ENCODE measurements at regions not wholly inside any gene's neighbourhood (a gene's known extent, or its start where the extent isn't known, plus 50 kb on each side); places are given as distances from the start of the nearest gene placed in this dataset.
A peak's percentile ranks its signal among the peaks of the same experiment; 100 is the strongest.

GRCh38 chr2:150232321-150232720 lies 255.1 kb downstream of the RND3 start:
- CTCF ChIA-PET = no interaction called here
- POLR2A ChIA-PET (ENCODE audit: unreplicated experiment) = interaction anchor here (1.0 kb wide), 1 partner anchor 45 kb away, joined by 3 read pairs; no protein-coding TSS in a partner anchor
- TF ChIP-seq CTCF (conservative IDR thresholded peaks at IDR 0.05; ENCODE audit: low read depth, low read length) (no peak), EZH2phosphoT487 (IDR thresholded peaks at IDR 0.05; ENCODE audit: borderline replicate concordance, low read length) (no peak), EZH2 (IDR thresholded peaks at IDR 0.05; ENCODE audit: low read length, unreplicated experiment) (no peak)

GRCh38 chr2:150230616-150231015 lies 256.9 kb downstream of the RND3 start:
- ATAC-seq (no peak), DNase-seq (peak; percentile 64)
- TF ChIP-seq EZH2 (IDR thresholded peaks at IDR 0.05; ENCODE audit: low read length, unreplicated experiment) (no peak), EZH2phosphoT487 (IDR thresholded peaks at IDR 0.05; ENCODE audit: borderline replicate concordance, low read length) (no peak), CTCF (conservative IDR thresholded peaks at IDR 0.05; ENCODE audit: low read depth, low read length) (no peak)
- Histone ChIP-seq H3K27ac (ENCODE audit: low read length) (peak overlapping the region; percentile 43; the same call in 1 of the 2 replicates), H3K9me3 (ENCODE audit: low read length) (no peaks in the 10 kb centered on the region), H3K27me3 (ENCODE audit: low read length) (no peaks in the 10 kb centered on the region), H3K9me2 (replicated peaks; ENCODE audit: low read length) (no peaks in the 10 kb centered on the region), H3F3A (ENCODE audit: low read length, unreplicated experiment) (no peaks in the 10 kb centered on the region), H2AFZ (ENCODE audit: low read length) (no peak overlapping the region), H3K4me2 (ENCODE audit: low read length) (peak overlapping the region; percentile 62), H3K4me3 (ENCODE audit: low read length) (no peak overlapping the region), H4K20me1 (ENCODE audit: low read length) (no peaks in the 10 kb centered on the region), H3K9ac (ENCODE audit: low read length) (no peak overlapping the region), H3K4me1 (ENCODE audit: insufficient read depth, low read length) (peaks cover 45% of the 10 kb centered on the region), H3K79me2 (ENCODE audit: low read length) (no peaks in the 10 kb centered on the region), H3K36me3 (ENCODE audit: low read depth, low read length) (no peaks in the 10 kb centered on the region)
- ChIA-PET CTCF (no interaction called here), POLR2A (ENCODE audit: unreplicated experiment) (no interaction called here)
- intact Hi-C loops (cut with micrococcal nuclease) = no loop called here
- BruUV-seq (replicated peaks) = no TSS peak

More at GRCh38 chr2:150232321-150232720, 255.1 kb downstream of the RND3 start:
- no peaks in the 10 kb centered on the region for H3F3A ChIP-seq (ENCODE audit: low read length, unreplicated experiment)
- no peaks in the 10 kb centered on the region for H3K9me3 ChIP-seq (ENCODE audit: low read length)
- no peak overlapping the region for H3K9ac ChIP-seq (ENCODE audit: low read length)
- H3K9me2 ChIP-seq (replicated peaks; ENCODE audit: low read length) = no peaks in the 10 kb centered on the region
- H3K27me3 ChIP-seq (ENCODE audit: low read length) = no peaks in the 10 kb centered on the region
- ATAC-seq (no peak), DNase-seq (no peak)
- intact Hi-C loops (cut with micrococcal nuclease) = no loop called here
- no peak overlapping the region for H2AFZ ChIP-seq (ENCODE audit: low read length)
- no peak overlapping the region for H3K27ac ChIP-seq (ENCODE audit: low read length)
- H3K36me3 ChIP-seq (ENCODE audit: low read depth, low read length) = no peaks in the 10 kb centered on the region
- H3K4me2 ChIP-seq (ENCODE audit: low read length) = no peak overlapping the region
- peaks cover 47% of the 10 kb centered on the region for H3K4me1 ChIP-seq (ENCODE audit: insufficient read depth, low read length)
- no peaks in the 10 kb centered on the region for H3K79me2 ChIP-seq (ENCODE audit: low read length)
- no peaks in the 10 kb centered on the region for H4K20me1 ChIP-seq (ENCODE audit: low read length)
- no peak overlapping the region for H3K4me3 ChIP-seq (ENCODE audit: low read length)
- no TSS peak for BruUV-seq (replicated peaks)

- DNase-seq = peak; percentile 54
- Histone ChIP-seq H3K9me2 (replicated peaks; ENCODE audit: low read length) (no peaks in the 10 kb centered on the region), H3K9me3 (ENCODE audit: low read length) (no peaks in the 10 kb centered on the region), H3K79me2 (ENCODE audit: low read length) (no peaks in the 10 kb centered on the region), H3K36me3 (ENCODE audit: low read depth, low read length) (no peaks in the 10 kb centered on the region), H3K9ac (ENCODE audit: low read length) (no peak overlapping the region), H3F3A (ENCODE audit: low read length, unreplicated experiment) (no peaks in the 10 kb centered on the region), H3K27ac (ENCODE audit: low read length) (peak overlapping the region; percentile 43), H3K27me3 (ENCODE audit: low read length) (no peaks in the 10 kb centered on the region), H3K4me1 (ENCODE audit: insufficient read depth, low read length) (peaks cover 39% of the 10 kb centered on the region), H3K4me2 (ENCODE audit: low read length) (peak overlapping the region; percentile 62), H3K4me3 (ENCODE audit: low read length) (no peak overlapping the region), H2AFZ (ENCODE audit: low read length) (no peak overlapping the region), H4K20me1 (ENCODE audit: low read length) (no peaks in the 10 kb centered on the region)
- BruUV-seq (replicated peaks) = no TSS peak
- no peak for TF ChIP-seq EZH2phosphoT487 (IDR thresholded peaks at IDR 0.05; ENCODE audit: borderline replicate concordance, low read length)
- TF ChIP-seq CTCF (conservative IDR thresholded peaks at IDR 0.05; ENCODE audit: low read depth, low read length) = no peak
- TF ChIP-seq EZH2 (IDR thresholded peaks at IDR 0.05; ENCODE audit: low read length, unreplicated experiment) = no peak
- ChIA-PET POLR2A (ENCODE audit: unreplicated experiment) (no interaction called here), CTCF (no interaction called here)
- intact Hi-C loops (cut with micrococcal nuclease) = no loop called here
- peak; percentile 81 for ATAC-seq
Measured at GRCh38 chr2:150230004-150230403, 257.5 kb downstream of the RND3 start.

All from PC-3 (cell line).